Smooth muscle cell (in vitro differentiated cells): ENCODE measurements at regions not wholly inside any gene's neighbourhood (a gene's known extent, or its start where the extent isn't known, plus 50 kb on each side); places are given as distances from the start of the nearest gene placed in this dataset.

ENCODE experiments used
- DNase-seq: peaks from one replicate; lab custom pipeline; 2025; ENCODE audit not compliant: unreplicated experiment; lab: John Stamatoyannopoulos, UW
- H2AFZ ChIP-seq: fragments of 200-600 bp; sonication (generic); 2 replicates; pipeline ENCODE4 v1.6.0; 2016; ENCODE audit warnings: antibody characterized with exemption, low read depth, mild to moderate bottlenecking
- H3F3A ChIP-seq: fragments of 200-600 bp; sonication (generic); 2 replicates; pipeline ENCODE4 v1.6.0; 2017; ENCODE audit warnings: antibody characterized with exemption, low read depth
- H3K27ac ChIP-seq: fragments of 200-600 bp; sonication (generic); 2 replicates; pipeline ENCODE4 v1.5.1; 2016; ENCODE audit warnings: low read depth, mild to moderate bottlenecking
- H3K27me3 ChIP-seq: fragments of 200-600 bp; sonication (generic); 2 replicates; pipeline ENCODE4 v1.6.1; 2016; ENCODE audit warnings: low read depth, mild to moderate bottlenecking
- H3K36me3 ChIP-seq: fragments of 200-600 bp; sonication (generic); 2 replicates; pipeline ENCODE4 v1.5.1; 2016; ENCODE audit warnings: low read depth
- H3K4me1 ChIP-seq: fragments of 200-600 bp; sonication (generic); 2 replicates; pipeline ENCODE4 v1.5.1; 2016; ENCODE audit warnings: low read depth
- H3K4me2 ChIP-seq: fragments of 200-600 bp; sonication (generic); 2 replicates; pipeline ENCODE4 v1.6.0; 2016; ENCODE audit warnings: mild to moderate bottlenecking
- H3K4me3 ChIP-seq: fragments of 200-600 bp; sonication (generic); 2 replicates; pipeline ENCODE4 v1.5.1; 2016; ENCODE audit warnings: mild to moderate bottlenecking
- H3K79me2 ChIP-seq: fragments of 200-600 bp; sonication (generic); 2 replicates; pipeline ENCODE4 v1.6.0; 2016; ENCODE audit warnings: low read depth, mild to moderate bottlenecking
- H3K9ac ChIP-seq: fragments of 200-600 bp; sonication (generic); 2 replicates; pipeline ENCODE4 v1.6.0; 2016; ENCODE audit warnings: low read depth
- H3K9me3 ChIP-seq: fragments of 200-600 bp; sonication (generic); replicated peaks from 2 replicates; pipeline ENCODE4 v1.5.1; 2016; ENCODE audit warnings: low read depth
- H4K20me1 ChIP-seq: fragments of 200-600 bp; sonication (generic); 2 replicates; pipeline ENCODE4 v1.6.0; 2016; ENCODE audit warnings: low read depth
- WGBS: methylation state at CpG from one replicate; pipeline ENCODE4 v1.1.7; 2016; ENCODE audit warnings: low lambda C conversion rate; 5-methylcytosine and 5-hydroxymethylcytosine counted together
- TF ChIP-seq, protein P1 (sequence below): fragments of 200-600 bp; sonication (generic); IDR thresholded peaks from 2 replicates; pipeline ENCODE4 v1.5.1; 2017; ENCODE audit warnings: borderline replicate concordance, mild to moderate bottlenecking, antibody characterized with exemption; ENCODE audit not compliant: insufficient read depth, poor library complexity, severe bottlenecking

DNA sequence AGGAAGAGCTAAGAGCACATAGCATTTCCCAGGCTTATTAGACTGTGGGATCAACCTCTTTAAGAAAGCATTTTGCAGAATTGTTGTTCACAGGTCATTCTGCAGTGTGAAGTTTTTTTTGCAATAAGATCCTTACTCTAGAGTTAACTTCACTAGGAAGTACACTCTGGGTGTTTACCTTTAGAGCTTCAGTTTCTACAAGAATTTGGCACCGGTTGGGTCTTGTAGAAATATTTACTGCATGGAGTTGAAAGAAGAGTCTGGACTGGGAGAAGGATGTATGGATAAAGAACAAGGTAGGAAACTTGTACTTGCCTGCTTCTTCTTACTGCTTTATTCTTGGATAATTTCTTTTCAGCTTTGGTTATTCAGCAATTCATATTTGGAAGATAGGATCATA is 944.9 kb upstream of the GYPC start:
- no peak overlapping the region for H2AFZ ChIP-seq
- no peaks in the 10 kb centered on the region for H3K9me3 ChIP-seq
- H3K36me3 ChIP-seq, result no peaks in the 10 kb centered on the region
- H3K27ac ChIP-seq, result no peak overlapping the region
- no peaks in the 10 kb centered on the region for H4K20me1 ChIP-seq
- TF ChIP-seq, protein P1, sequence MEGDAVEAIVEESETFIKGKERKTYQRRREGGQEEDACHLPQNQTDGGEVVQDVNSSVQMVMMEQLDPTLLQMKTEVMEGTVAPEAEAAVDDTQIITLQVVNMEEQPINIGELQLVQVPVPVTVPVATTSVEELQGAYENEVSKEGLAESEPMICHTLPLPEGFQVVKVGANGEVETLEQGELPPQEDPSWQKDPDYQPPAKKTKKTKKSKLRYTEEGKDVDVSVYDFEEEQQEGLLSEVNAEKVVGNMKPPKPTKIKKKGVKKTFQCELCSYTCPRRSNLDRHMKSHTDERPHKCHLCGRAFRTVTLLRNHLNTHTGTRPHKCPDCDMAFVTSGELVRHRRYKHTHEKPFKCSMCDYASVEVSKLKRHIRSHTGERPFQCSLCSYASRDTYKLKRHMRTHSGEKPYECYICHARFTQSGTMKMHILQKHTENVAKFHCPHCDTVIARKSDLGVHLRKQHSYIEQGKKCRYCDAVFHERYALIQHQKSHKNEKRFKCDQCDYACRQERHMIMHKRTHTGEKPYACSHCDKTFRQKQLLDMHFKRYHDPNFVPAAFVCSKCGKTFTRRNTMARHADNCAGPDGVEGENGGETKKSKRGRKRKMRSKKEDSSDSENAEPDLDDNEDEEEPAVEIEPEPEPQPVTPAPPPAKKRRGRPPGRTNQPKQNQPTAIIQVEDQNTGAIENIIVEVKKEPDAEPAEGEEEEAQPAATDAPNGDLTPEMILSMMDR, result no peak
- WGBS, result 68% methylated on average over 1 of the region's 1 CpG
- H3K9ac ChIP-seq, result no peak overlapping the region
- no peak for DNase-seq
- no peak overlapping the region for H3K4me2 ChIP-seq
- no peaks in the 10 kb centered on the region for H3K4me1 ChIP-seq
- H3F3A ChIP-seq, result no peaks in the 10 kb centered on the region
- no peak overlapping the region for H3K4me3 ChIP-seq
- no peaks in the 10 kb centered on the region for H3K27me3 ChIP-seq
- H3K79me2 ChIP-seq, result no peaks in the 10 kb centered on the region

DNA sequence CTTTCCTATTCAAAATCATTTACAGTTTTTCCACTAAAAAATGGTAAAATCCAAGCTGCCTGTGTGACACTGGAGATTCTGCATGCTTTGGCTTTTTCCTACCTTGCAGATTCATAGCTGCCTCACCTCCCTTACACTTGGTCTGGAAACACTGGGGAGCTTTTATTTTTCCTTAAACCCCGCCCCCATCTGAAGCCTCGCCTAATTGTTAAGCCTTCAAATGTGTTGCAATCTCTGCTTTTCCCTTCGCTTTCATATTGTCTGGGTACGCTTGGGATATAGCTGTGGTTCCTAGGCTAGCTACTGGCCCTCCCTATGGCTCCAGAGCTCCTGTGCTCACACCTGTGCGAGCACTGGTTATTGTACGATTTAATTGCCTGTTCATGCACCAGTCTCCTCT is 942.4 kb upstream of the GYPC start:
- 95% methylated on average over 6 of the region's 6 CpGs for WGBS
- no peaks in the 10 kb centered on the region for H3K9me3 ChIP-seq

DNA sequence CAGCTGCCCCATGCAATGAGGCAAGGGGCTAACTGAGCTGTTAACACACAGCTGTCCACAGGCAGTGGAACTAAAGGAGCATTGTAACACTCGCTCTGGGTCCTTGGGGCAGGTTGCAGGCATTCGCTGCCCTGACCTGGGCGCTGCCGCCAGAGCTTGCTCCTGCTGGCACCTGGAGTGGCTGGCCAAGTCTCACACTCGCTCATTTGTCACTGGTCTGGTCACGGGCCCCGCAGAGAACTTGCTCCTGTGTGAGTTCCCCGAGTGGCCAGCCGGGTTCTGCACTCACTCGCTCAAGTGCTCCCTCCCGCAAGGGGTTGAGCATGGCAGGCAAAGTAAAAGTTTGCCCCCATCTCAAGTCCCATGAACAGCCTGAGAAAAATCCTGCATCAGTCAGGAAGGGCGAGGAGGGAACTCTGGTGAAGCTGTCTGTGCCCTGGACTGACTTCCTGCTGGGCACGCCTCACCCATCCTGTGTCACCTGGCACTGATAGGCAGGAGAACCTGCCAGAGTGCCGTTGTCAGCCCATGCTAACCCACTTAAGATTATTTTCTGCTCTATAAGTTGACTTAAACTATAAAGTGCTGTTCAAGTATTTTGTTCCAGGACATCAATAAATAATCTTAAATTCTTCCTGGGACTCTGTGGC is 934.8 kb upstream of the GYPC start:
- Histone ChIP-seq H3K4me2 (no peak overlapping the region), H3K4me3 (no peak overlapping the region), H3K79me2 (no peaks in the 10 kb centered on the region), H4K20me1 (no peaks in the 10 kb centered on the region), H3K4me1 (no peaks in the 10 kb centered on the region), H3F3A (no peaks in the 10 kb centered on the region), H3K9ac (no peak overlapping the region), H3K27me3 (no peaks in the 10 kb centered on the region), H2AFZ (no peak overlapping the region), H3K9me3 (no peaks in the 10 kb centered on the region), H3K27ac (no peak overlapping the region), H3K36me3 (no peaks in the 10 kb centered on the region)
- TF ChIP-seq, protein P1, result no peak
- DNase-seq, result no peak
- WGBS, result 88% methylated on average over 14 of the region's 14 CpGs

More for the DNA sequence above, 942.4 kb upstream of the GYPC start:
- TF ChIP-seq, protein P1, result no peak
- Histone ChIP-seq H2AFZ (no peak overlapping the region), H3F3A (no peaks in the 10 kb centered on the region), H3K4me3 (no peak overlapping the region), H3K27ac (no peak overlapping the region), H3K4me2 (no peak overlapping the region), H4K20me1 (no peaks in the 10 kb centered on the region), H3K36me3 (no peaks in the 10 kb centered on the region), H3K4me1 (no peaks in the 10 kb centered on the region), H3K27me3 (no peaks in the 10 kb centered on the region), H3K9ac (no peak overlapping the region), H3K79me2 (no peaks in the 10 kb centered on the region)
- no peak for DNase-seq

DNA sequence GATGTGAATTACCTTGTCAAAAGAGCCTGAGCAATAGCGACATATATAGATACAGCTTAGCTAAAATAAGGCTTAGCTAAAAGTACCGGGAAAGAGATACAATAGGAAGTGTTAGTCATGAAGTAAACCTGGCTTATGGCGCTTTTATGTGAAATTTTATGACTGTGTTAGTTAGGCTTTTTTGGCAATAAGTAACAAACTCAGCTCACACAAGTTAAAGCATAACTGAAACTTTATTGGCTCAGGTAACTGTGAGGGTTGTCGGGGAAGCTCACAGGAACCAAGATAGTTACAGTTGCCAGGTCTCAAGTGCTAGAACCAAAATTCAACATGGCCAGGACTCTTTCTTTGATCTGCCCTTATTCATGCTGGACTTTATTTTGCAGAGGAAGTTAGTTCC is 925.0 kb upstream of the GYPC start:
- WGBS, result 84% methylated on average over 4 of the region's 4 CpGs

More for the DNA sequence above, 925.0 kb upstream of the GYPC start:
- Histone ChIP-seq H3K27me3 (no peaks in the 10 kb centered on the region), H3K27ac (no peak overlapping the region), H3K36me3 (no peaks in the 10 kb centered on the region), H4K20me1 (no peaks in the 10 kb centered on the region), H3F3A (no peaks in the 10 kb centered on the region), H3K4me1 (no peaks in the 10 kb centered on the region), H3K9me3 (no peaks in the 10 kb centered on the region), H3K4me3 (no peak overlapping the region), H3K4me2 (no peak overlapping the region), H2AFZ (no peak overlapping the region), H3K9ac (no peak overlapping the region), H3K79me2 (no peaks in the 10 kb centered on the region)
- no peak for DNase-seq
- TF ChIP-seq, protein P1, result no peak
